ENCODE measurements at regions not wholly inside any gene's neighbourhood (a gene's known extent, or its start where the extent isn't known, plus 50 kb on each side); places are given as distances from the start of the nearest gene placed in this dataset.

DNA sequence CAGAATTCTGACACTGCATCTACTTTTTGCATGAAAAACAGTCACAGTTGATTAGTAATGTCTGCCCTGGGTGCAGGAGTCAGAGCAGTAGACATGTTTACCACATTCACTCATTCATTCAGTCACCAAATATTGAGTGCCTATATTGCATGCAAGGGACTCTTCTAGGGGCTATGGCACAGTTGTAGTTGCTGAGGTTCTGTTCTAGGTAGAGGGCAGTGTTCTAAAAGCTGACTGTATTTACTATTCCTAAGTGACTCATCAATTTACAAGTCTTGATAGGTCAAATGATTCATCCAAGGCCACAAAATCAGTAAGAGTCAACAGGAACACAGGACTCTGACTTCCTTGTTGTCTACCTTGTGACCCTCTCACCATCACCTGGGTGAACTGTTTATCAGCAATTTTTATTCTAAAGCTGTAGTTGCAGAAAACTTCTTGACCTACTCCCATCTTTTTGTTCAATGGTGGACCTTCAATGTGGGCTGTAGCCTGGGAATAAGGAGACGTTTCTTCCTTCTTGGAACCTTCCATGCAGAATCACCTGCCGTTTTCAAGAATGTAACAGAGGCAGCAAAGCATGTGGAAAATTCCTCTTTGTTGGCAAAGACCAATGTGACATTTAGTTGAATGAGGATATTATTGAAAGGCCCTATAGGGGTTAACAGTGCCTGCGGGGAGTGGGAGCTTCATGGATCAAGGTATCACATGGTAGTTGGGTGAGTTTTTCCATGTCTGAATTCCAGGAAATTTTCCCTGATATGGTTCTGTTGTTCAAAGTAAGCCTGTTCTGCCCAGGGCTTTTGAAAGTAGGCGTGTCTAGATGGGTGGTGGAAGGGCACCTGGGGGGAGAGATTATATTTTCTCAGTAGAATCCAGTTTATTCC lies 223.2 kb downstream of the KTN1 start:
- ATAC-seq, result no peak
- no peak overlapping the region for H3K27ac ChIP-seq (ENCODE audit: low read depth)

More for the DNA sequence above, 223.2 kb downstream of the KTN1 start:
- TF ChIP-seq, protein P1, sequence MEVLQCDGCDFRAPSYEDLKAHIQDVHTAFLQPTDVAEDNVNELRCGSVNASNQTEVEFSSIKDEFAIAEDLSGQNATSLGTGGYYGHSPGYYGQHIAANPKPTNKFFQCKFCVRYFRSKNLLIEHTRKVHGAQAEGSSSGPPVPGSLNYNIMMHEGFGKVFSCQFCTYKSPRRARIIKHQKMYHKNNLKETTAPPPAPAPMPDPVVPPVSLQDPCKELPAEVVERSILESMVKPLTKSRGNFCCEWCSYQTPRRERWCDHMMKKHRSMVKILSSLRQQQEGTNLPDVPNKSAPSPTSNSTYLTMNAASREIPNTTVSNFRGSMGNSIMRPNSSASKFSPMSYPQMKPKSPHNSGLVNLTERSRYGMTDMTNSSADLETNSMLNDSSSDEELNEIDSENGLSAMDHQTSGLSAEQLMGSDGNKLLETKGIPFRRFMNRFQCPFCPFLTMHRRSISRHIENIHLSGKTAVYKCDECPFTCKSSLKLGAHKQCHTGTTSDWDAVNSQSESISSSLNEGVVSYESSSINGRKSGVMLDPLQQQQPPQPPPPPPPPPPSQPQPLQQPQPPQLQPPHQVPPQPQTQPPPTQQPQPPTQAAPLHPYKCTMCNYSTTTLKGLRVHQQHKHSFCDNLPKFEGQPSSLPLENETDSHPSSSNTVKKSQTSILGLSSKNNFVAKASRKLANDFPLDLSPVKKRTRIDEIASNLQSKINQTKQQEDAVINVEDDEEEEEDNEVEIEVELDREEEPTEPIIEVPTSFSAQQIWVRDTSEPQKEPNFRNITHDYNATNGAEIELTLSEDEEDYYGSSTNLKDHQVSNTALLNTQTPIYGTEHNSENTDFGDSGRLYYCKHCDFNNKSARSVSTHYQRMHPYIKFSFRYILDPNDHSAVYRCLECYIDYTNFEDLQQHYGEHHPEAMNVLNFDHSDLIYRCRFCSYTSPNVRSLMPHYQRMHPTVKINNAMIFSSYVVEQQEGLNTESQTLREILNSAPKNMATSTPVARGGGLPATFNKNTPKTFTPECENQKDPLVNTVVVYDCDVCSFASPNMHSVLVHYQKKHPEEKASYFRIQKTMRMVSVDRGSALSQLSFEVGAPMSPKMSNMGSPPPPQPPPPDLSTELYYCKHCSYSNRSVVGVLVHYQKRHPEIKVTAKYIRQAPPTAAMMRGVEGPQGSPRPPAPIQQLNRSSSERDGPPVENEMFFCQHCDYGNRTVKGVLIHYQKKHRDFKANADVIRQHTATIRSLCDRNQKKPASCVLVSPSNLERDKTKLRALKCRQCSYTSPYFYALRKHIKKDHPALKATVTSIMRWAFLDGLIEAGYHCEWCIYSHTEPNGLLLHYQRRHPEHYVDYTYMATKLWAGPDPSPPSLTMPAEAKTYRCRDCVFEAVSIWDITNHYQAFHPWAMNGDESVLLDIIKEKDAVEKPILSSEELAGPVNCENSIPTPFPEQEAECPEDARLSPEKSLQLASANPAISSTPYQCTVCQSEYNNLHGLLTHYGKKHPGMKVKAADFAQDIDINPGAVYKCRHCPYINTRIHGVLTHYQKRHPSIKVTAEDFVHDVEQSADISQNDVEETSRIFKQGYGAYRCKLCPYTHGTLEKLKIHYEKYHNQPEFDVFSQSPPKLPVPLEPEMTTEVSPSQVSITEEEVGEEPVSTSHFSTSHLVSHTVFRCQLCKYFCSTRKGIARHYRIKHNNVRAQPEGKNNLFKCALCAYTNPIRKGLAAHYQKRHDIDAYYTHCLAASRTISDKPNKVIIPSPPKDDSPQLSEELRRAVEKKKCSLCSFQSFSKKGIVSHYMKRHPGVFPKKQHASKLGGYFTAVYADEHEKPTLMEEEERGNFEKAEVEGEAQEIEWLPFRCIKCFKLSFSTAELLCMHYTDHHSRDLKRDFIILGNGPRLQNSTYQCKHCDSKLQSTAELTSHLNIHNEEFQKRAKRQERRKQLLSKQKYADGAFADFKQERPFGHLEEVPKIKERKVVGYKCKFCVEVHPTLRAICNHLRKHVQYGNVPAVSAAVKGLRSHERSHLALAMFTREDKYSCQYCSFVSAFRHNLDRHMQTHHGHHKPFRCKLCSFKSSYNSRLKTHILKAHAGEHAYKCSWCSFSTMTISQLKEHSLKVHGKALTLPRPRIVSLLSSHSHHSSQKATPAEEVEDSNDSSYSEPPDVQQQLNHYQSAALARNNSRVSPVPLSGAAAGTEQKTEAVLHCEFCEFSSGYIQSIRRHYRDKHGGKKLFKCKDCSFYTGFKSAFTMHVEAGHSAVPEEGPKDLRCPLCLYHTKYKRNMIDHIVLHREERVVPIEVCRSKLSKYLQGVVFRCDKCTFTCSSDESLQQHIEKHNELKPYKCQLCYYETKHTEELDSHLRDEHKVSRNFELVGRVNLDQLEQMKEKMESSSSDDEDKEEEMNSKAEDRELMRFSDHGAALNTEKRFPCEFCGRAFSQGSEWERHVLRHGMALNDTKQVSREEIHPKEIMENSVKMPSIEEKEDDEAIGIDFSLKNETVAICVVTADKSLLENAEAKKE (CRISPR knock-in tag; IDR thresholded peaks at IDR 0.05), result no peak
- TF ChIP-seq CREB1 (CRISPR knock-in tag; IDR thresholded peaks at IDR 0.05; ENCODE audit: low read depth) (no peak), STAT1 (IDR thresholded peaks at IDR 0.05; ENCODE audit: unreplicated experiment) (no peak), EZH2 (IDR thresholded peaks at IDR 0.05; ENCODE audit: low read depth, unreplicated experiment) (no peak), JUNB (IDR thresholded peaks at IDR 0.05; ENCODE audit: unreplicated experiment) (no peak), ZNF331 (CRISPR knock-in tag; IDR thresholded peaks at IDR 0.05; ENCODE audit: low read depth) (no peak), EZH2phosphoT487 (IDR thresholded peaks at IDR 0.05; ENCODE audit: unreplicated experiment) (no peak)
- TF ChIP-seq, protein P2, sequence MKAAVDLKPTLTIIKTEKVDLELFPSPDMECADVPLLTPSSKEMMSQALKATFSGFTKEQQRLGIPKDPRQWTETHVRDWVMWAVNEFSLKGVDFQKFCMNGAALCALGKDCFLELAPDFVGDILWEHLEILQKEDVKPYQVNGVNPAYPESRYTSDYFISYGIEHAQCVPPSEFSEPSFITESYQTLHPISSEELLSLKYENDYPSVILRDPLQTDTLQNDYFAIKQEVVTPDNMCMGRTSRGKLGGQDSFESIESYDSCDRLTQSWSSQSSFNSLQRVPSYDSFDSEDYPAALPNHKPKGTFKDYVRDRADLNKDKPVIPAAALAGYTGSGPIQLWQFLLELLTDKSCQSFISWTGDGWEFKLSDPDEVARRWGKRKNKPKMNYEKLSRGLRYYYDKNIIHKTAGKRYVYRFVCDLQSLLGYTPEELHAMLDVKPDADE (IDR thresholded peaks at IDR 0.05), result no peak
- TF ChIP-seq, protein P3, sequence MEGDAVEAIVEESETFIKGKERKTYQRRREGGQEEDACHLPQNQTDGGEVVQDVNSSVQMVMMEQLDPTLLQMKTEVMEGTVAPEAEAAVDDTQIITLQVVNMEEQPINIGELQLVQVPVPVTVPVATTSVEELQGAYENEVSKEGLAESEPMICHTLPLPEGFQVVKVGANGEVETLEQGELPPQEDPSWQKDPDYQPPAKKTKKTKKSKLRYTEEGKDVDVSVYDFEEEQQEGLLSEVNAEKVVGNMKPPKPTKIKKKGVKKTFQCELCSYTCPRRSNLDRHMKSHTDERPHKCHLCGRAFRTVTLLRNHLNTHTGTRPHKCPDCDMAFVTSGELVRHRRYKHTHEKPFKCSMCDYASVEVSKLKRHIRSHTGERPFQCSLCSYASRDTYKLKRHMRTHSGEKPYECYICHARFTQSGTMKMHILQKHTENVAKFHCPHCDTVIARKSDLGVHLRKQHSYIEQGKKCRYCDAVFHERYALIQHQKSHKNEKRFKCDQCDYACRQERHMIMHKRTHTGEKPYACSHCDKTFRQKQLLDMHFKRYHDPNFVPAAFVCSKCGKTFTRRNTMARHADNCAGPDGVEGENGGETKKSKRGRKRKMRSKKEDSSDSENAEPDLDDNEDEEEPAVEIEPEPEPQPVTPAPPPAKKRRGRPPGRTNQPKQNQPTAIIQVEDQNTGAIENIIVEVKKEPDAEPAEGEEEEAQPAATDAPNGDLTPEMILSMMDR (conservative IDR thresholded peaks at IDR 0.05; ENCODE audit: low read depth in 2 of 2), result no peak; a peak in 1 of 4 replicates
- no peak for DNase-seq (ENCODE audit: low spot score)
- H2AFZ ChIP-seq, result no peak overlapping the region
- no peak overlapping the region for H3K4me3 ChIP-seq
- peaks cover 34% of the 10 kb centered on the region for H3K4me1 ChIP-seq (ENCODE audit: insufficient read depth)
- no peaks in the 10 kb centered on the region for H3K79me2 ChIP-seq (replicated peaks; ENCODE audit: insufficient read depth)
- peaks cover 18% of the 10 kb centered on the region for H3K9me2 ChIP-seq (ENCODE audit: insufficient read depth)
- no peaks in the 10 kb centered on the region for H3K36me3 ChIP-seq (ENCODE audit: insufficient read depth)
- no peaks in the 10 kb centered on the region for H4K20me1 ChIP-seq (replicated peaks; ENCODE audit: insufficient read depth)
- H3K4me1 Mint-ChIP-seq, result peaks cover 27% of the 10 kb centered on the region
- peaks cover 2% of the 10 kb centered on the region for H3K27me3 Mint-ChIP-seq (ENCODE audit: insufficient read depth, low read depth, poor library complexity)
- H3K9me3 Mint-ChIP-seq, result peaks cover 22% of the 10 kb centered on the region; the same call in 2 of the 3 replicates
- no peak overlapping the region for H3K27ac Mint-ChIP-seq
- H3K4me2 ChIP-seq, result no peak overlapping the region
- no peak overlapping the region for H3K4me3 Mint-ChIP-seq
- H3K27me3 ChIP-seq (ENCODE audit: insufficient read depth), result no peaks in the 10 kb centered on the region
- H3F3A ChIP-seq (replicated peaks; ENCODE audit: low read depth), result peaks cover 4% of the 10 kb centered on the region
- peaks cover 20% of the 10 kb centered on the region for H3K36me3 Mint-ChIP-seq (ENCODE audit: low read depth)

All from GM23338 (cell line).